Raji (cell line): ENCODE measurements at regions not wholly inside any gene's neighbourhood (a gene's known extent, or its start where the extent isn't known, plus 50 kb on each side); places are given as distances from the start of the nearest gene placed in this dataset.

Experiments
- POLR2A ChIP-seq: IDR thresholded peaks from 2 replicates; pipeline ENCODE4 v1.6.1; 2011; ENCODE audit warnings: low read depth, low read length, control low read depth; ENCODE audit not compliant: insufficient read depth

DNA sequence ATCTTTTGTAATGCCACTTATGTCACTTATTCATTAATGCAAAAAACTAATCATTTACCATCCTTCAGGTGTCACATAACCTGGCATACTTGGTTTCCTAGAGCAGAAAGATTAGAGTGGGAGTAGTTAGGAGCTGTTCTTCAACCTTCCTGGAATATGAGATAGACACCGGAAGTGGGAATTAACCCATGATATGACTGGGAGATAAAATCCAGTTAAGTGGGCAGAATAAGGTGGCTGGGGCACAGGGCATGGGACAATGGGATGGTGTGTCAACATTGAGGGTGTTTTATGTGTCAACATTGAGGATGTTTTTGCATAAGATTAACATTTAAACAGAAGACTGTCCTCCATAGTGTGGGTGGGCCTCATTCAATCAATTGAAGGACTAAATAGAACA lies 94.3 kb upstream of the CBLB start:
- no peak for TF ChIP-seq POLR2A

DNA sequence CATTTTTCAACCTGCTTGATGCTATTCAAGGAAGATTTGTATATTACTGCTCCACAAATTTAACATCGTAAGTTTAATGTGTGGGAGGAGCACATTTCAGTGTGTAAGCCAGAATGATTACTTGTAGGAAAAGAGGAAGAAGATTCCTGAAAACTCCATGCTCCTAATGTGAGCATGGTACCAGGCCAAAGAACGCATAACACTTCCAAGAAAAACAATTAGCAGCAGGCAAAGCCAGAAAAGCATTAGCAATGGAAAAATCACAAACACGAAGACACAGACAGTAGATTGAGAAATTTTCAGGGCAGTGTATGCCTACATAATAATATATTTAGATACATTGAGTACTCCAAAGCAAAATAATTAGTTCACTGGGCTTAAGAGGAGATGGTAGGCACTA lies 96.6 kb upstream of the CBLB start:
- no peak for TF ChIP-seq POLR2A

DNA sequence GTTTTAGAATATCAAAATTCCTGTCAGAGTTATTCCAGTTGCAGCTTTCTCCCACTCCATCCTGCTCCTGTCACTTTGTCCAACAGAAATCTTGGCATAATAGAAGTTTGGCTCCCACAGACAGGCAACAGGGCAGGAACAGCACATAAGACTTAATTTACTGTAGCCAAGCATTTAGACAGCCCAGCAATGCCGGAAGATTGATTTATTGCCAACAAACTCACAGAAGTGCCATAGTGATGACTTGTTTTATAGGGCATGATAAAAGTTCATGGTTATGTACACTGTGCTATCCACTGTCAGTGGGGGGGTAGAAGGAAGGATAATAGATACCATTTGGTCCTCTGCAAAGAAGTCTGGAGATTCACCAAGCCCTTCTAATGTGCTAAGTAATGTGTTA lies 98.3 kb upstream of the CBLB start:
- TF ChIP-seq POLR2A, result no peak

DNA sequence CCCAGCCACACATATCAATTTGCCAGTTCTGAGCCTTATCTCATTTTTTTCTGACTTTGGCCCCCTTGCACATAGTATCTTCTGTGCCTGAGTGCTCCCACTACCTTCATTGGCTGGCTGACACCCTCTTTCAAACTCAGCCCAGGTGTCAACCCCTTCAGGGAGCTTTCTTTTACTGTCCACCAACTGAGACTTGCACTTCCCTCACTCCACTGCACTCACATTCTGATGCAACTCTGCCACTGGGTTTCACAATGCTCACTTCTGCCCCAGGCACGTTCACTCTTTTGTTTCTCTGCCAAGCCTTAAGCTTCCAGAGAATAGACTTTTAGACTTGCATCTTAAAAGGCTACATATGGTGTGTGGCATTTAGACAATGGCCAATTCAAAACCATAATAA lies 101.5 kb upstream of the CBLB start:
- TF ChIP-seq POLR2A, result no peak

DNA sequence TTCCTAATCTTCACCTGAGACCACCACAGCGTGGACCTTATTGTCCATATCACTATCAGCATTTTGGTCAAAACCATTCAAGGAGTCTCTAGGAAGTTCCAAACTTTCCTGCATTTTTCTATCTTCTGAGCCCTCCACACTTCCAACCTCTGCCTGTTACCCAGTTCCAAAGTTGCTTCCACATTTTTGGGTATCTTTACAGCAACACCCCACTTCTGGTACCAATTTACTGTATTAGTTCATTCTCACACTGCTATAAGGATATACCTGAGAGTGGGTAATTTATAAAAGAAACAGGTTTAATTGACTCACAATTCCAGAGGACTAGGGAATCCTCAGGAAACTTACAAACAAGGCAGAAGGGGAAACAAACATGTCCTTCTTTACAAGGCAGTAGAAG lies 103.3 kb upstream of the CBLB start:
- no peak for TF ChIP-seq POLR2A

DNA sequence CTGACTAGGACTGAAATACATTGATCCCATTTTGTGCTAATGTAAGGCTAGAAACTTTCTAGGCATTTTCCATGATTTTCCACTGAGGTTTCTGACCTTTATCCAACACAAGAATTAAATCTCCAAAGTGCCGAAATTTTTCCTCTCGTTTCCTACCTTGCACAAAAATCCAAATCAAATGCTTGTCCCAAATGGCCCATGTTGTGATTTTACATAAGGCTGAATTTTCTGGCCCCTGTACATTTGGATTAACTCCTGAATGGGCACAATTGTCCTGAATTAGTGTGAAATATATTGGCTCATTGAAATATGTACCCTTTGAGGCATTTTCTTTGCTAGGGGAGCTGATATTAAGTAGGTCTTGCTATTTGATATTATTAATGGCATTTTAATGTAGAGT lies 105.6 kb upstream of the CBLB start:
- no peak for TF ChIP-seq POLR2A

DNA sequence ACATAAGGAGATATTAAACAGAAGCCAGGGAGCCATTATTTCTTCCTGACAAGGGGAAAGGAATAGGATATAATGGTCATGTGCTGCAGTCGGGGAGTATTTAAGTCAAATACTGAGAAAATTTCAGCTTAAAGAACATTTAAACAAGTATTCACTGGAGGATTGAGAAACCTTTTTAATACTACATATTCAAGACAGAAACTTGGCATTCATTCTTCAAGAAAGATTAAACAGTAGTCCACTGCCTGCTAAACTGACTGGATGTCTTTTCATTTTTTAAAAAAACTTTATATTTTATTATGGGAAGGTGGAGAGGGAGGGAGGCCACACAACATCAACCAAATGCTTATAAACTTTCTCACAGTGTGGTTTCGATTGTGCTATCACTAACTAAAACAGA lies 107.4 kb upstream of the CBLB start:
- no peak for TF ChIP-seq POLR2A

DNA sequence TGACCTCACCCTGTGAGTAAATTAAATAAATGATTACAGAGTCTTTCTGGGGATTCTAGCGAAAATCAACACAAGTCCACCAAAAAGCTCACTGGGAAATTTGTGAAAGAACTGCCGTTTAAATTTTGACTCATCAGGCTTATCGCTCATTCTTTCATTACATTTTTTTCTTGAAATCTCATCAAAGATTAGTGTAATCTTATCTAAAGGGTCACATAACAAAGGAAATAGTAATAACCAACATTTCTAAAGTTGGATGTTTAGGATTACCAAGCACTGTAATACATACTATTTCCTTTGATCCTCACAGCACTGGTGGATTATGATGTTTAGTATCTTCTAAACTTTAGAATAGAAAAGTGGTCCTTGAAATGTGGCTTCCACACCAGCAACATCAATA lies 111.1 kb upstream of the CBLB start:
- TF ChIP-seq POLR2A, result no peak

DNA sequence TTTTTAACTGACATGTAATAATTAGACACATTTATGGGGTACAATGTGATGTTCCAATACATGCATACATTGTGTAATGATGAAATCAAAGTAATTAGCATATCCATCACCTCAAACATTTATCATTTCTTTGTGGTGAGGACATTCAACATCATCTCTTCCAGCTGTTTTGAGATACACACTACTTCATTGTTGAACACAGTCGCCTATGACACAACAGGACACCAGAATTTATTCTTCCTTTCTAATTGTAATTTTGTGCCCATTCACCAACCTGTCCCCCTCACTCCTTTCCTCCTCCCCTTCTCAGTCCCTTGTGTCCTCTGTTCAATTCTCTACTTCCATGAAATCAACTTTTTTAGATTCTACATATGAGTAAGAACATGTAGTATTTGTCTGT lies 113.4 kb upstream of the CBLB start:
- no peak for TF ChIP-seq POLR2A

DNA sequence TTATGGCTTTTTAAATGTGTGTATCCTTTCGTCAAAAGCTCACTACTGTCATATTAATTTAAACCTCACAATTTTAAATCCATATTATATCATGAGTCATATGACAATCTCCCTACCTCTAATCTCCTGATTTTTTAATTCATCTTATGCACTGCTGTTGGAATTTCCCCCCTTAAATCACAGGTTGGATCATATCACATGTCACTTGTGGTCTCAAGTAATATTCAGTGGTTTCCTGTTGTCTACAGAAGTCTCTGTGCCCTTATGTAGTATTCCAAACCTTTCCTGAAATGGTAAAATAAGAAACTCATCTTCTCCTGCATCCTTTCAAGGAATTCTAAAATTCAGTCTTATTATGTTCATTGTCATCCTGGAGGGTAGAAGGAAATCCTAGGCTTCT lies 116.0 kb upstream of the CBLB start:
- no peak for TF ChIP-seq POLR2A

DNA sequence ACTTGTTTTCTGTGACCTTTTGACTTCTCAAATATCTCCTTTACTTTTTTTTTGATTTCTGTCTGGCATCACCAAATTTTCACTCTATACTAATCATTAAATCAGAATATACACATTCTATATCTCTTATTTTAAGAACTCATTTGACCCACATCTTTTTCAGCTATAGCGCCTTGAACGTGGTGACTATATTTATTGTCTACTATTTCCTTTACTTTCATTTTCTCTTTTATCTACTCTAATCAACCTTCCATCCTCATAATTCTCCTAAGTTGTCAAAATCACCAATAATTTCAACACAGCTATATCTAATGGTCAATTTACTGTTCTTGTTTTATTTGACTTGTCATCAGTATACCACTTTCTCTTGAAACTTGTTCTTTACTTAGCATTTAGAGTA lies 119.0 kb upstream of the CBLB start:
- no peak for TF ChIP-seq POLR2A

DNA sequence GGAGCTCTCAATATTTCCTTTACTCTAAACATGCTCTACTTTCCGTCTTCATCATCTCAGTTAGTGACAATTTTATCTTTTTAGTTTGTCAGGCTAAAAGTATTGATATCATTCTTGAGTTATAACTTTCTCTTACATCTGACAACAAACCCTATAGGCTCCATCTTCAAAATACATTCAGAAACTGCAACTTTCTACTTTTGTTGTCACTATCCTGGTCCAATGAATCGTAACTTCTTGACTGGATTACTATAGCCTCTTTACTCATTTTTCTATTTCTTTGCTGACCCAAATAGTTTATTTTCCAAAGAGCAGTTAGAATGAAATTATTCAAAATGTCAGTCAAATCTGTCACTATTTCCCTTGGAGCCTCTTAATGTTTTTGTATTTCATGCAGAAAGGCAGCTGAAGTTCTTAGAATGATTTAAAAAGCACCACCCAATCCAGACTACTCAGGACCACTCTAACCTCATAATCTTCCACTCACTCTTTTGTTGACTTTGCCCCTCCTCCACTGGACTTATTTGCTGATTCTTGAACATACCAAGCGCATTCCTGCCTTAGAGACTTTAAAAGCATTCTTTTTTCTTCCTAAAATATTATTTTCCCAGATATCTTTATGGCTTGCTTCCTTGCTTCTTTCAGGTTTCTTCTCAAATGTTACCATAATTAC lies 119.9 kb upstream of the CBLB start:
- TF ChIP-seq POLR2A, result no peak

DNA sequence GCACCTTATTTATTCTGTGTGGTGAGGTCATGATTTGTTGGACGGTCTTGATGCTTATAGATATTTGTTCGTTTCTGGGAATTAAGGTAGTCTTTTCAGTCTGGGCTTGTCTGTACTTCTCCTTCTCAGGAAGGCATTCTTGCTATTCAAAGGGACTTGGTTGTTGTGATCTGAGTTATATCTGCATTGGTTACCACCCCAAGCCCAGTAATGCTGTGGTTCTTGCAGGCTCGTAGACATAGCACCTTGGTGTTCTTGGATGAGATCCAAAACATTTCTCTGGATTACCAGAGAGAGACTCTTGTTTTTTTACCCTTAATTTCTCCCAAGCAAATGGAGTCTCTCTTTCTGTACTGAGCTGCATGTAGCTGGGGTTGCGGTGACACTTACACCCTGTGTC lies 128.0 kb upstream of the CBLB start:
- no peak for TF ChIP-seq POLR2A

DNA sequence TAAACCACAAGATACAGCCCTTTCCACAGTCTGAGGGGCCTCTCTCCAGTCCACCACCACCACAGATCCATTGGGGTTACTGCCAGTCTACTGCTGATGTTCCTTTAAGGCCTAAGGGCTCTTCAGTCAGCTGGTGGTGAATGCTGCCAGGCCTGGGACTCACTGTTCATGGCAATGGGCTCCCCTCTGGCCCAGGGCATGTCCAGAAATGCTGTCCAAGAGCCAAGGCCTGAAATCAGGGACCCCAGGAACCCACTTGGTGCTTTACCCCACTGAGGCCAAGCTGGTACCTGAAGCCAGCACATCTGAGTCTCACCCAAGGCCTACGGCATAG lies 128.6 kb upstream of the CBLB start:
- no peak for TF ChIP-seq POLR2A

DNA sequence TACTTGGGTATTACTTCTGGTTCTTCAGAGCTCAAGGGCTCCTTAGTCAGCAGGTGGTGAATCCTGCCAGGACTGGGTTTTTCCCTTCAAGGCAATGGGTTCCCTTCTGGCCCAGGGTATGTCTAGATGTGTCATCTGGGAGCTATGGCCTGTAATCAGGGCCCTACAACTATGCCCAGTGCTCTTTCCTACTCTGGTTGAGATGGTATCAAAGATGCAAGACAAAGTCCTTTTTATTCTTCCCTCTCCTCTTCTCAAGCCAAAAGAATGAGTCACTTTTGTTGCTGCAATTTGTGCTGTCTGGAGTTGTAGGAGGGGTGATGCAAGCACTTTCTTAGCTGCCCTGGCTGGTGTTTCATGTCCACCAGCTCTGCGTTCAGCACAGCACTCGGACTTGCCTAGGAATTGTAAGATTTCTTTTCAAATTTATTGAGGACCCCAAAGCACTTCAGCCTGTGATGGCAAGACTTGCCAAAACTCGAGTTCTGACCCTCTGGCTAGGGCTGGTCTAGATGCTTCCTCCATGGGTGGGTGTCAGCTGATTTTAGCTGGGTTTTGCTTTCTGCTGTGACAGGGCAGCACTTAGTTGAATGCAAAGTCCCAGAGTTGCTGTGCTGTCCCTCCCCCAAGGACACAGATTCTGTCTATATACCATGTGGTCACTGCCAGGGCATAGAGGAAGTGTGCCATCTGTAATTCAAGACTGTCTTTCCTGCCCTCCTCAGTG lies 129.2 kb upstream of the CBLB start:
- no peak for TF ChIP-seq POLR2A

DNA sequence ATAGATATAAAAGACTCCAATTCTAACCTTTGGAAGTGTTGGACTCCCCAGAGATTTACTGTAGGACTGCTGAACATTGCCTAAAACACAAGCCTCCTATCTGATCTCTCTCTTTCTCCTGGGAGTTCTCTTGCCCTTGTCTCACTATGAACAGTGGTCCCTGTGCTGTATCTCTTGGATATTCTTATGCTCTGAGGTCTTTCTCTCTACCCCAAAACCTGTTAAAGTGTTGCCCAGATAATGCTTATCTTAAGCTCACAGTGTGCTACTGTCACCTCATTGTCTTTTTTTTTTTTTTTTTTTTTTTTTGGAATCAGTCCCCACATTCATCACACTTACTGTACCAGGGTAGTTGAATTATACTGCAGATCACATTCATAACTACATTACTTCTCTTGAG lies 131.0 kb upstream of the CBLB start:
- TF ChIP-seq POLR2A, result no peak

DNA sequence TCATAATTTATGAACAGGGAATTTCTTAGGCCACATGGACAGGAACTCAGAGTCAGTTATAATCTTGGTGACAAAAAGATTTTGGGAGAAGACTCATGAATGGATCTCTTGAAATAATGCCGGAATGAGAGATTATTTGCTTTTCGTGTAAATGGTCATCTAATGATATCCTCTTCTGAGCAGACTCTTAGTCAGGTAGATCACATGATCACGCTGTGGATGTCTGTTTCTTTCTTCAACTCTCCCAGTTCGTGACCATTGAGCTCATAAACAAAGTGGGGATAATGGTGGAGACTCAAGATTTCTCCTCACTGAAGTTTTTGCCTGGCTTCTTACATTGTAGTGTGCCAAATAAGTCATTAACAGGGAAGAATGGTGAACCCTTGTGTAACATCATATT lies 133.1 kb upstream of the CBLB start:
- TF ChIP-seq POLR2A, result no peak

DNA sequence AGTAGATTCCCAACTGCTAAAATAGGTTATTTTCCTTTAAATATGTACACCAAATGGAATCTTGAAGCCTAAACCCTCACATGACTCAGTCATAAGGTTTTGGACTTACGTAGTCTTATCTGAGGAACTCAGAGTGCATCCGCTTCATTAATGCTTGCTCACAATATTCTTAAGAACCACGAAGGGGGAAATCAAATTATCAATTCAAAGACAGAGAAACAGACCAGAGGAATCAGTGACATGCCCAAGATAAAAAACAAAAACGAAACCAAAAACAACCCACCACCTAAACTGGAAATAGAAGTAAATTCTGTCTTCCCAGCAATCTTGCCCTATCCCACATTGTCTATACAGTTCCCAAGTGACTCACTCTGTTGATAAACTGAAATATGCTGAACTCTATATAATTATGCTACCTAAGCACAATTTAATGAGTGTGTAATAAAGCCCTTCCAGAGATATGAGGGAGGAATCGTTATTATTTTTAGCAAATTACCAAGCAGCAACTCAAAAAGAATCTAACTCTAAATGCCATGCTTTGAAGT lies 135.4 kb upstream of the CBLB start:
- TF ChIP-seq POLR2A, result no peak

DNA sequence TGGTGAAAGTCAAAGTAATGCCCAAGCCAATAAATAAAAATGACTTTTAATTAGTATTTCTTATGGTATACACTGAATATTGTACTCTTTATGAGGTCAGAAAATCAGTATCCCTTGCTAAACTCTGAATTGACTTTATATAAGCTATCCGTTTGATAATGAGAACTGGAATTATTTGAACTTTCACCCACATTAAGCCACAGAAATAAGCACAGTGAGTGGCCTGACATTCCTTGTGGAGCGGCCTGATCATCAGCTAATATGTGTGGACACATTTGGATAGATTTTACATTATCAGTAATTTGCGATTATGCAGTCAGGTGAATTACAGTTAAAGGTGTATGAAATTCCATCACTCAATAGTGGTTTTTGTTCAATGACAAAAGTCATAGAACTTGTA lies 136.0 kb upstream of the CBLB start:
- no peak for TF ChIP-seq POLR2A
